ENCODE measurements at regions not wholly inside any gene's neighbourhood (a gene's known extent, or its start where the extent isn't known, plus 50 kb on each side); places are given as distances from the start of the nearest gene placed in this dataset.

GRCh38 chr21:32140604-32141317 lies 138.1 kb downstream of the MIS18A start:
- no peak overlapping the region for H3K27ac ChIP-seq (replicated peaks)
- intact Hi-C loops (cut with micrococcal nuclease), result no loop called here
- H3K9me3 ChIP-seq (replicated peaks), result peaks cover 11% of the 10 kb centered on the region
- H3K4me1 ChIP-seq, result peaks cover 7% of the 10 kb centered on the region
- H3K27me3 ChIP-seq (ENCODE audit: low read depth), result no peaks in the 10 kb centered on the region
- no peaks in the 10 kb centered on the region for H3K36me3 ChIP-seq
- DNase-seq, result no peak
- TF ChIP-seq CTCF (IDR thresholded peaks at IDR 0.05; ENCODE audit: borderline replicate concordance), result no peak
- H3K4me3 ChIP-seq, result no peak overlapping the region

- Histone ChIP-seq H3K9me3 (replicated peaks) (peaks cover 11% of the 10 kb centered on the region), H3K4me3 (no peak overlapping the region), H3K27ac (replicated peaks) (no peak overlapping the region), H3K27me3 (ENCODE audit: low read depth) (no peaks in the 10 kb centered on the region), H3K36me3 (no peaks in the 10 kb centered on the region), H3K4me1 (peaks cover 10% of the 10 kb centered on the region)
- no peak for TF ChIP-seq CTCF (IDR thresholded peaks at IDR 0.05; ENCODE audit: borderline replicate concordance)
- intact Hi-C loops (cut with micrococcal nuclease), result no loop called here
- no peak for DNase-seq
Observed at GRCh38 chr21:32140151-32140550, 138.7 kb downstream of the MIS18A start.

GRCh38 chr21:32138658-32139057 lies 140.2 kb downstream of the MIS18A start:
- TF ChIP-seq CTCF (IDR thresholded peaks at IDR 0.05; ENCODE audit: borderline replicate concordance), result no peak
- DNase-seq, result no peak

GRCh38 chr21:32137931-32138330 lies 140.9 kb downstream of the MIS18A start:
- no peak for TF ChIP-seq CTCF (IDR thresholded peaks at IDR 0.05; ENCODE audit: borderline replicate concordance)
- Histone ChIP-seq H3K27ac (replicated peaks) (no peak overlapping the region), H3K9me3 (replicated peaks) (peaks cover 11% of the 10 kb centered on the region), H3K4me1 (peaks cover 6% of the 10 kb centered on the region), H3K4me3 (no peak overlapping the region), H3K27me3 (ENCODE audit: low read depth) (no peaks in the 10 kb centered on the region), H3K36me3 (no peaks in the 10 kb centered on the region)
- intact Hi-C loops (cut with micrococcal nuclease), result no loop called here
- no peak for DNase-seq

More at GRCh38 chr21:32138658-32139057, 140.2 kb downstream of the MIS18A start:
- intact Hi-C loops (cut with micrococcal nuclease), result no loop called here
- Histone ChIP-seq H3K36me3 (no peaks in the 10 kb centered on the region), H3K9me3 (replicated peaks) (peaks cover 11% of the 10 kb centered on the region), H3K27me3 (ENCODE audit: low read depth) (no peaks in the 10 kb centered on the region), H3K27ac (replicated peaks) (no peak overlapping the region), H3K4me1 (peaks cover 6% of the 10 kb centered on the region), H3K4me3 (no peak overlapping the region)

- Histone ChIP-seq H3K27me3 (ENCODE audit: low read depth) (no peaks in the 10 kb centered on the region), H3K4me3 (no peak overlapping the region), H3K4me1 (peaks cover 10% of the 10 kb centered on the region), H3K27ac (replicated peaks) (no peak overlapping the region), H3K9me3 (replicated peaks) (peaks cover 11% of the 10 kb centered on the region), H3K36me3 (no peaks in the 10 kb centered on the region)
- intact Hi-C loops (cut with micrococcal nuclease), result no loop called here
- TF ChIP-seq CTCF (IDR thresholded peaks at IDR 0.05; ENCODE audit: borderline replicate concordance), result no peak
- DNase-seq, result no peak
Observed at GRCh38 chr21:32137266-32137665, 141.6 kb downstream of the MIS18A start.

All from left ventricle myocardium inferior (tissue), 1 donor.